Naive B cell (primary cell): ENCODE measurements at regions not wholly inside any gene's neighbourhood (a gene's known extent, or its start where the extent isn't known, plus 50 kb on each side); places are given as distances from the start of the nearest gene placed in this dataset.
A peak's percentile ranks its signal among the peaks of the same experiment; 100 is the strongest.

ENCODE experiments used
- ATAC-seq, 2 donors: fragments of 150-1000 bp; cut with Tn5 transposase; 2 replicates each; pipeline ENCODE4 v1.10.0; 2021; ENCODE audit warnings: low read depth in 2 of 2, mild to moderate bottlenecking in 2 of 2, moderate library complexity in 2 of 2
- DNase-seq: peaks from one replicate; pipeline ENCODE4 v3.0.0; 2022
- H3K27ac Mint-ChIP-seq, 6 donors: one replicate each; pipeline ENCODE4 v1.8.0; 2020 to 2022; ENCODE audit warnings: mild to moderate bottlenecking in 6 of 6, mixed read lengths in 6 of 6, moderate library complexity in 5 of 6, inconsistent platforms in 2 of 6
- H3K27me3 Mint-ChIP-seq, 3 donors: one replicate each; pipeline ENCODE4 v1.8.0; 2021 to 2022; ENCODE audit warnings: mixed read lengths in 3 of 3, mild to moderate bottlenecking in 1 of 3
- H3K36me3 Mint-ChIP-seq, 2 donors: one replicate each; pipeline ENCODE4 v1.8.0; 2020 to 2022; ENCODE audit warnings: mixed read lengths in 2 of 2, inconsistent platforms in 1 of 2, mild to moderate bottlenecking in 1 of 2
- H3K4me1 Mint-ChIP-seq, 3 donors: one replicate each; pipeline ENCODE4 v1.8.0; 2020 to 2022; ENCODE audit warnings: mixed read lengths in 3 of 3, inconsistent platforms in 1 of 3, mild to moderate bottlenecking in 1 of 3, moderate library complexity in 1 of 3
- H3K4me3 Mint-ChIP-seq, 8 donors: one replicate each; pipeline ENCODE4 v1.8.0; 2020 to 2022; ENCODE audit warnings: mild to moderate bottlenecking in 8 of 8, mixed read lengths in 8 of 8, moderate library complexity in 8 of 8, inconsistent platforms in 2 of 8
- H3K9me3 Mint-ChIP-seq, 7 donors: one replicate each; pipeline ENCODE4 v1.8.0; 2020 to 2022; ENCODE audit warnings: mixed read lengths in 7 of 7, mild to moderate bottlenecking in 5 of 7, inconsistent platforms in 2 of 7, moderate library complexity in 1 of 7

DNA sequence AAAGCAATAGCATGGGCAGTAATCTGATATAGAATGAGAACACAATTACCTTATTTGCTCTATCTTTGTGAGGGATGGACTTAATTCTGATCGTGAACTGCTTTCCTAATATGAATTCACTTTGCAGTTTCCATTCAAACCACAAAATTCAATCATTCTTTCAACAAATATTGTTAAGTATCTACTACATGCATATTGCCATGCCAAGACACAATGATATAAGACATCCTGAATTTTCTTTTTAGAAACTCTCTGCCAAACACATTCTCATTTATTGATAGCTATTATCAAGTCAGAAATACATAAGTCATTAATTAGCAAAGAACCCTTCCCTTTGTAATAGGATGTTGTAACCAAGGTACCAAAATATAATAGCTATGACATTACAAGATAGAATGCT is 121.6 kb upstream of the TARS1 start:
- ATAC-seq (no peak), DNase-seq (no peak)
- H3K4me1 Mint-ChIP-seq, result peaks cover 0 to 7% (median 5%) of the 10 kb centered on the region in 3 donors
- no peaks in the 10 kb centered on the region for H3K27me3 Mint-ChIP-seq
- H3K36me3 Mint-ChIP-seq, result no peaks in the 10 kb centered on the region
- H3K9me3 Mint-ChIP-seq, result no peaks in the 10 kb centered on the region
- H3K27ac Mint-ChIP-seq, result no peak overlapping the region
- H3K4me3 Mint-ChIP-seq, result no peak overlapping the region

DNA sequence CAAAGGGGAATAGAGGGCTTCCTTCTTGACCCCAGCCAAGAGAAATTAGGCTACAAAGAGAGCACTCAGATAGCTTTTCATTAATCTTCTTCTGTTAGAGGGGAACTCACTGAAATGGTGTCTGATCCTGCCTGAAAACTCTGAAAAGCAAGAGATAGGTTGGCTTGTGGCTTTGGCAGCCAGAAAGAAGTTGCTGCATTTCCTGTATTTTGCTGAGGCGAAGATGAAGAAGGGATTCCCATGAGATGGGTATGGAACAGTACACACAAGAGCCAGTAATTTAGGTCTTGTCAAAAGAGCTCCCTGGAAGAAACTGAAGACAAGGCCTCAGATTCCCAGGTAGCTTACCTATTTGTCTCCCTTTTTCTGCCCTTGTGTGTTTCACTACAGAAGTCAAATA is 120.9 kb upstream of the TARS1 start:
- H3K4me3 Mint-ChIP-seq, result no peak overlapping the region
- no peak for DNase-seq
- no peak for ATAC-seq
- H3K4me1 Mint-ChIP-seq, result peaks cover 0 to 7% (median 5%) of the 10 kb centered on the region in 3 donors
- no peaks in the 10 kb centered on the region for H3K27me3 Mint-ChIP-seq
- H3K9me3 Mint-ChIP-seq, result no peaks in the 10 kb centered on the region
- no peak overlapping the region for H3K27ac Mint-ChIP-seq
- H3K36me3 Mint-ChIP-seq, result no peaks in the 10 kb centered on the region

GRCh38 chr5:33321026-33321425 is 119.7 kb upstream of the TARS1 start:
- H3K4me1 Mint-ChIP-seq, result peaks cover 0 to 7% (median 5%) of the 10 kb centered on the region in 3 donors
- no peaks in the 10 kb centered on the region for H3K27me3 Mint-ChIP-seq
- DNase-seq (no peak), ATAC-seq (no peak)
- H3K4me3 Mint-ChIP-seq, result no peak overlapping the region
- no peaks in the 10 kb centered on the region for H3K36me3 Mint-ChIP-seq
- no peaks in the 10 kb centered on the region for H3K9me3 Mint-ChIP-seq
- no peak overlapping the region for H3K27ac Mint-ChIP-seq

- no peak for ATAC-seq
- Mint-ChIP-seq H3K36me3 (no peaks in the 10 kb centered on the region), H3K27ac (no peak overlapping the region), H3K9me3 (peaks cover 0 to 3% (median 0%) of the 10 kb centered on the region in 7 donors), H3K4me1 (no peaks in the 10 kb centered on the region), H3K4me3 (no peak overlapping the region), H3K27me3 (no peaks in the 10 kb centered on the region)
- no peak for DNase-seq
These were observed 118.1 kb upstream of the TARS1 start for GRCh38 chr5:33322632-33323031.

DNA sequence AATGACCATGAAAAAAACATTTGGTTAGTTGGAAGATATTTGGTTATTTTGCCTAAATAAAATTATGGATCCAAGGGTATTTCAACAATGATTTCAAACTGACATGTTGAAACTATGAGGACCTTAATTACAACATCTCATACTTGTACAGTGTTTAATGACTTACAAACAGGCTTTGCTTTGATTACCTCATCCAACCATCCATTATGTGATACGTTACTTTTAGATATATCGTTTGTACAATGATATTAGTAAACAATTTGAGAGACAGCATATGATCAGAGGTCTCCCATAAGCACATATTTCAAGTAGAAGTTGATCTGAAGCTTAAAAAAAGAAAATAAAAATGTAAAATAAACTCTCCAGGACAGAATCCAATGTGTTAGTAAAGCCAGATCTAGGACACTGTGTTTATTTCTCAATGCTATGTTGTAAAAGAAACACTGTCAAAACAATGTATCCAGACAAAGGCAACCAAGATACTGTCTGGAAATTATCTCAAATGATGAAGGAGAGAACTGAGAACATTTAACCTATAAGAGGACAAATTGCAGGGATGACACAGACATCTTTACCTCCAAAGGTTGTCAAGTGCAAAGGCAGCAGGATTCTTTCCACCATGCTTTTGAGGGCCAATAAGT is 116.0 kb upstream of the TARS1 start:
- ATAC-seq (no peak), DNase-seq (no peak)
- Mint-ChIP-seq H3K9me3 (peaks cover 0 to 3% (median 0%) of the 10 kb centered on the region in 7 donors), H3K36me3 (no peaks in the 10 kb centered on the region), H3K27me3 (no peaks in the 10 kb centered on the region), H3K4me1 (no peaks in the 10 kb centered on the region), H3K4me3 (no peak overlapping the region), H3K27ac (no peak overlapping the region)

- ATAC-seq (no peak), DNase-seq (no peak)
- Mint-ChIP-seq H3K27me3 (no peaks in the 10 kb centered on the region), H3K4me3 (no peak overlapping the region), H3K4me1 (no peaks in the 10 kb centered on the region), H3K9me3 (peaks cover 0 to 3% (median 0%) of the 10 kb centered on the region in 7 donors), H3K27ac (no peak overlapping the region), H3K36me3 (no peaks in the 10 kb centered on the region)
These were observed 111.9 kb upstream of the TARS1 start for GRCh38 chr5:33328818-33329217.

GRCh38 chr5:33329891-33330290 is 110.9 kb upstream of the TARS1 start:
- no peaks in the 10 kb centered on the region for H3K27me3 Mint-ChIP-seq
- peaks cover 0 to 3% (median 0%) of the 10 kb centered on the region in 7 donors for H3K9me3 Mint-ChIP-seq
- ATAC-seq (no peak), DNase-seq (no peak)
- no peak overlapping the region for H3K4me3 Mint-ChIP-seq
- H3K27ac Mint-ChIP-seq, result no peak overlapping the region
- no peaks in the 10 kb centered on the region for H3K36me3 Mint-ChIP-seq
- peaks cover 0 to 5% (median 3%) of the 10 kb centered on the region in 3 donors for H3K4me1 Mint-ChIP-seq

GRCh38 chr5:33330426-33330825 is 110.3 kb upstream of the TARS1 start:
- Mint-ChIP-seq H3K4me3 (no peak overlapping the region), H3K36me3 (no peaks in the 10 kb centered on the region), H3K9me3 (peaks cover 0 to 3% (median 0%) of the 10 kb centered on the region in 7 donors), H3K27me3 (no peaks in the 10 kb centered on the region), H3K27ac (no peak overlapping the region), H3K4me1 (peaks cover 0 to 6% (median 3%) of the 10 kb centered on the region in 3 donors)
- no peak for ATAC-seq
- DNase-seq, result no peak

GRCh38 chr5:33330992-33331391 is 109.8 kb upstream of the TARS1 start:
- ATAC-seq (no peak), DNase-seq (no peak)
- Mint-ChIP-seq H3K4me1 (peaks cover 0 to 6% (median 3%) of the 10 kb centered on the region in 3 donors), H3K4me3 (no peak overlapping the region), H3K27ac (no peak overlapping the region), H3K9me3 (peaks cover 0 to 3% (median 0%) of the 10 kb centered on the region in 7 donors), H3K36me3 (no peaks in the 10 kb centered on the region), H3K27me3 (no peaks in the 10 kb centered on the region)

DNA sequence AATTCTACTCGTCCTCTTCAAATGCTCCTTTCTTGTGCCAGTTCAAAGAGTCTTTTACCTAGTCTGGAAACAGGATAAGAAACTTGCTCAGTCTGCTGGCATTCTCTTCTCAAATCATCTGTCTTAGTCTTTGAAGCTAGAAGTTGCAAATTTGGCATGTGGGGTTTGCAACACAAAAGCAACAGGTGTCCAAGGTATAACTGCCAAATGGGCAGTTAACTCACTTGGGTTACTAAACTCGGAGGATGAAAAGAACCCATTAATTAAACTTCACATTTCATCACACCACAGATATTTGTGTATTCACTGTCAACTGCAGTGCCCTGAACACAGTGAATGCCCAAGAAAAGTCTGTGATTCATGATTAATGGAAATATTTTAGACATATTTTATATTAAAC is 108.0 kb upstream of the TARS1 start:
- Mint-ChIP-seq H3K36me3 (no peaks in the 10 kb centered on the region), H3K4me1 (peaks cover 0 to 6% (median 3%) of the 10 kb centered on the region in 3 donors), H3K27ac (no peak overlapping the region), H3K4me3 (no peak overlapping the region), H3K9me3 (no peaks in the 10 kb centered on the region), H3K27me3 (no peaks in the 10 kb centered on the region)
- DNase-seq (no peak), ATAC-seq (no peak)

DNA sequence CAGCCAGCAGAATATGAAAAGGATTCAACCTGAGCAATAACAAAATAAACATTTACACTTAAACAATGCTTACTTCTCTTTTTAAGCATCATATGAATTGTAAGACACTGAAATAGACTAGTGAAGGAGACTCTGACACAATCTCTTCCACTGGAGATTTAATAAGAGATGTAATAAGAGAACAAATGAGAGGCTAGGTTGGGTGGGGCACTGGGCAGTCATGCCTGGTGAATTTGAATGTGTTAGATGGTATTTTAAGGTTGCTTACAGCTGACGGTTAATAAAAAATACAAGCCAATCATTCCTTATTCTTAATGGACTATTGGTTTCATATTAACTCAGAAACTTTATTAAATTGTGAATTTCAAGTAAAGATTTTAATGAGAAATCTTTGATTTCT is 105.9 kb upstream of the TARS1 start:
- peaks cover 0 to 6% (median 0%) of the 10 kb centered on the region in 3 donors for H3K27me3 Mint-ChIP-seq
- H3K36me3 Mint-ChIP-seq, result no peaks in the 10 kb centered on the region
- DNase-seq (no peak), ATAC-seq (no peak)
- peaks cover 0 to 6% (median 6%) of the 10 kb centered on the region in 3 donors for H3K4me1 Mint-ChIP-seq
- H3K4me3 Mint-ChIP-seq, result no peak overlapping the region
- H3K9me3 Mint-ChIP-seq, result peaks cover 0 to 3% (median 0%) of the 10 kb centered on the region in 7 donors
- H3K27ac Mint-ChIP-seq, result peak overlapping the region in 1 of 6 donors; percentile 28

DNA sequence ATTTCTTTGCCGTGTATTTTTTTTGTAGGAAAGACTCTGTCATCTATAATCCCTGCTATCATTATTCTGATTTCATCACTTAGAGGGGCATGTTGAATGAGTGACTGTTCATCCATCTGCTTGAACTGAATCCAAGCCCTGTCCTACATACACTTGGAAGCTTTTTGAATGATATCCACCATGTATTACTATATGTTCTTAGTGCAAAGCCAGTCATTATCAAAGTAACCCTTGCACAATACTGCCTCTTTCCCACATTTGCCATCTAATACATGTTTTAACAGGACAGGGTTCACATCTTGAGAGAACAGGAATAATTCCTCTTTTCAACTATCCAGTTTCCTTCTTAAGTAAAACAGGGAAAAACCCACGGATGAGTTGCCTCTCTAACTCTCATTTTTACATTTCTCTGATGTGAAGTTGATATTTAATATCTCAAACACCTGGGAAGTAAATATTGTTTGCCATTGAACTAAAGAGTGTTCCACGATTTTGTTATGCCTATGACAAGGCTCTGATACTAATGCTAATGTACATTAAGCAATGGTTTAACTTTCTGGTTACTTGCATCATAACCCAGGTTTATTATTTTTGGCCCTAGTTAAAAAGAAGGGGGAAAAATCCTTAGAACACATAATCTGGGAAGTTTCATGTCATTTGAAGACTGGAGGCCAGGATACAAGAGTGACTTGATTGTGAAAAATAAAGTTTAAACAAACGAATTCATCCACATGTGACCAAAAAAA is 103.7 kb upstream of the TARS1 start:
- Mint-ChIP-seq H3K4me1 (peaks cover 0 to 6% (median 6%) of the 10 kb centered on the region in 3 donors), H3K9me3 (peaks cover 0 to 6% (median 3%) of the 10 kb centered on the region in 7 donors), H3K27me3 (peaks cover 0 to 6% (median 0%) of the 10 kb centered on the region in 3 donors), H3K36me3 (no peaks in the 10 kb centered on the region), H3K4me3 (no peak overlapping the region), H3K27ac (no peak overlapping the region)
- ATAC-seq (no peak), DNase-seq (no peak)

DNA sequence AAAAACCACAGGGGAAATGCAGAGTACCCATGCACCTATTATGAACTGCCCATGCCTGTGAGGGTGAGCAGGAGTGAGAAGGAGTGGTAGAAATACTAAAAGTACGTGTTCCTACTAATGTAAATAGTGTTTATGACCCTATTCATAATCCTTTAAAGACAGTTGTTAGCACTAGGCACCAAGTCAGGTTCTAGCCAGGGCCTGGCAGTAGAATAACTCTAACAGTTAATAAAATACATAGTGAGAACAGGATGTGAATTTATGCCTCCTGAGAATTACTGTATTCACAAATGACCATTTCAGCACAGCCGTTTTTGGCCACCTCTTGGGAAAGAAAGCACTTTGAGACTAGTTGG is 103.2 kb upstream of the TARS1 start:
- ATAC-seq (no peak), DNase-seq (no peak)
- peaks cover 0 to 6% (median 0%) of the 10 kb centered on the region in 3 donors for H3K27me3 Mint-ChIP-seq
- peaks cover 0 to 6% (median 6%) of the 10 kb centered on the region in 3 donors for H3K4me1 Mint-ChIP-seq
- no peak overlapping the region for H3K27ac Mint-ChIP-seq
- H3K4me3 Mint-ChIP-seq, result no peak overlapping the region
- H3K9me3 Mint-ChIP-seq, result peaks cover 0 to 7% (median 3%) of the 10 kb centered on the region in 7 donors
- H3K36me3 Mint-ChIP-seq, result no peaks in the 10 kb centered on the region
